Effector memory CD4-positive, alpha-beta T cell (primary cell): ENCODE measurements at regions not wholly inside any gene's neighbourhood (a gene's known extent, or its start where the extent isn't known, plus 50 kb on each side); places are given as distances from the start of the nearest gene placed in this dataset.

Experiments
- DNase-seq, 3 donors: peaks; one replicate each; pipeline ENCODE4 v3.0.0-alpha.2; 2020
- H3K27ac ChIP-seq: 2 replicates; pipeline ENCODE4 v1.7.0; 2013; ENCODE audit warnings: mild to moderate bottlenecking, low read length, moderate library complexity; ENCODE audit not compliant: insufficient read depth, poor library complexity, severe bottlenecking
- H3K27me3 ChIP-seq: replicated peaks from 2 replicates; pipeline ENCODE4 v1.7.0; 2013; ENCODE audit warnings: mild to moderate bottlenecking, low read length; ENCODE audit not compliant: insufficient read depth, control insufficient read depth, poor library complexity, severe bottlenecking
- H3K36me3 ChIP-seq: 2 replicates; pipeline ENCODE4 v1.7.0; 2013; ENCODE audit warnings: mild to moderate bottlenecking, low read length, moderate library complexity; ENCODE audit not compliant: control insufficient read depth, insufficient read depth
- H3K4me1 ChIP-seq: 2 replicates; pipeline ENCODE4 v1.7.0; 2013; ENCODE audit warnings: low read length, mild to moderate bottlenecking; ENCODE audit not compliant: control insufficient read depth, insufficient read depth, poor library complexity, severe bottlenecking
- H3K4me3 ChIP-seq: 2 replicates; pipeline ENCODE4 v1.7.0; 2013; ENCODE audit warnings: low read length, low read depth, mild to moderate bottlenecking; ENCODE audit not compliant: insufficient read depth, poor library complexity, severe bottlenecking
- H3K9me3 ChIP-seq: 2 replicates; pipeline ENCODE4 v1.7.0; 2013; ENCODE audit warnings: mild to moderate bottlenecking, low read length, moderate library complexity; ENCODE audit not compliant: control insufficient read depth

GRCh38 chr13:58855283-58855682, 1223.7 kb downstream of the PCDH17 start:
- no peaks in the 10 kb centered on the region for H3K4me1 ChIP-seq
- H3K9me3 ChIP-seq = no peaks in the 10 kb centered on the region
- H3K27ac ChIP-seq = no peak overlapping the region
- no peak overlapping the region for H3K4me3 ChIP-seq
- H3K36me3 ChIP-seq = no peaks in the 10 kb centered on the region
- no peak for DNase-seq
- H3K27me3 ChIP-seq = no peaks in the 10 kb centered on the region

GRCh38 chr13:58858870-58859371, 1227.4 kb downstream of the PCDH17 start:
- no peaks in the 10 kb centered on the region for H3K9me3 ChIP-seq

GRCh38 chr13:58865286-58865685, 1233.7 kb downstream of the PCDH17 start:
- Histone ChIP-seq H3K36me3 (no peaks in the 10 kb centered on the region), H3K27me3 (no peaks in the 10 kb centered on the region), H3K4me3 (no peak overlapping the region), H3K4me1 (no peaks in the 10 kb centered on the region), H3K27ac (no peak overlapping the region), H3K9me3 (no peaks in the 10 kb centered on the region)
- DNase-seq = no peak

More at GRCh38 chr13:58858870-58859371, 1227.4 kb downstream of the PCDH17 start:
- DNase-seq = no peak
- Histone ChIP-seq H3K4me3 (no peak overlapping the region), H3K4me1 (no peaks in the 10 kb centered on the region), H3K27ac (no peak overlapping the region), H3K27me3 (no peaks in the 10 kb centered on the region), H3K36me3 (no peaks in the 10 kb centered on the region)

- no peak for DNase-seq
- Histone ChIP-seq H3K27me3 (no peaks in the 10 kb centered on the region), H3K27ac (no peak overlapping the region), H3K36me3 (no peaks in the 10 kb centered on the region), H3K4me1 (no peaks in the 10 kb centered on the region), H3K4me3 (no peak overlapping the region), H3K9me3 (no peaks in the 10 kb centered on the region)
Measured at GRCh38 chr13:58869566-58869965, 1238.0 kb downstream of the PCDH17 start.

GRCh38 chr13:58876473-58876872, 1244.9 kb downstream of the PCDH17 start:
- H3K27me3 ChIP-seq = no peaks in the 10 kb centered on the region
- DNase-seq = no peak

GRCh38 chr13:58879114-58879513, 1247.6 kb downstream of the PCDH17 start:
- no peaks in the 10 kb centered on the region for H3K4me1 ChIP-seq
- H3K9me3 ChIP-seq = no peaks in the 10 kb centered on the region
- no peaks in the 10 kb centered on the region for H3K36me3 ChIP-seq
- H3K4me3 ChIP-seq = no peak overlapping the region
- no peak overlapping the region for H3K27ac ChIP-seq
- no peaks in the 10 kb centered on the region for H3K27me3 ChIP-seq
- DNase-seq = no peak

More at GRCh38 chr13:58876473-58876872, 1244.9 kb downstream of the PCDH17 start:
- H3K4me1 ChIP-seq = no peaks in the 10 kb centered on the region
- H3K4me3 ChIP-seq = no peak overlapping the region
- no peaks in the 10 kb centered on the region for H3K36me3 ChIP-seq
- H3K27ac ChIP-seq = no peak overlapping the region
- no peaks in the 10 kb centered on the region for H3K9me3 ChIP-seq

GRCh38 chr13:58882516-58882915, 1251.0 kb downstream of the PCDH17 start:
- no peak for DNase-seq
- no peaks in the 10 kb centered on the region for H3K36me3 ChIP-seq
- no peak overlapping the region for H3K27ac ChIP-seq
- no peaks in the 10 kb centered on the region for H3K4me1 ChIP-seq
- no peaks in the 10 kb centered on the region for H3K27me3 ChIP-seq
- H3K9me3 ChIP-seq = no peaks in the 10 kb centered on the region
- H3K4me3 ChIP-seq = no peak overlapping the region

- Histone ChIP-seq H3K27ac (no peak overlapping the region), H3K27me3 (no peaks in the 10 kb centered on the region), H3K4me3 (no peak overlapping the region), H3K4me1 (no peaks in the 10 kb centered on the region), H3K9me3 (no peaks in the 10 kb centered on the region), H3K36me3 (no peaks in the 10 kb centered on the region)
- DNase-seq = no peak
Measured at GRCh38 chr13:58883405-58883804, 1251.9 kb downstream of the PCDH17 start.

- Histone ChIP-seq H3K4me1 (no peaks in the 10 kb centered on the region), H3K36me3 (no peaks in the 10 kb centered on the region), H3K27me3 (no peaks in the 10 kb centered on the region), H3K4me3 (no peak overlapping the region), H3K27ac (no peak overlapping the region), H3K9me3 (no peaks in the 10 kb centered on the region)
- DNase-seq = no peak
Measured at GRCh38 chr13:58884353-58885209, 1253.0 kb downstream of the PCDH17 start.

GRCh38 chr13:58889474-58889873, 1257.9 kb downstream of the PCDH17 start:
- no peak for DNase-seq
- no peaks in the 10 kb centered on the region for H3K9me3 ChIP-seq
- no peak overlapping the region for H3K4me3 ChIP-seq
- no peak overlapping the region for H3K27ac ChIP-seq
- no peaks in the 10 kb centered on the region for H3K36me3 ChIP-seq
- no peaks in the 10 kb centered on the region for H3K27me3 ChIP-seq
- no peaks in the 10 kb centered on the region for H3K4me1 ChIP-seq
